SU-DHL-6 (cell line): ENCODE measurements at regions not wholly inside any gene's neighbourhood (a gene's known extent, or its start where the extent isn't known, plus 50 kb on each side); places are given as distances from the start of the nearest gene placed in this dataset.

Source experiments
- H2AFZ ChIP-seq: fragments of 200-600 bp; sonication (generic); 2 replicates; pipeline ENCODE4 v1.6.1; 2014; ENCODE audit warnings: low read depth, mild to moderate bottlenecking, moderate library complexity, mixed read lengths, antibody characterized with exemption, low read length; ENCODE audit not compliant: severe bottlenecking
- H3F3A ChIP-seq: fragments of 200-600 bp; shearing (Covaris generic); 2 replicates; pipeline ENCODE4 v1.6.0; 2016; ENCODE audit warnings: antibody characterized with exemption, mild to moderate bottlenecking; ENCODE audit not compliant: insufficient read depth
- H3K27ac ChIP-seq: fragments of 200-600 bp; sonication (generic); 2 replicates; pipeline ENCODE4 v1.5.1; 2016; ENCODE audit warnings: low read depth, mild to moderate bottlenecking, low read length, moderate library complexity, mixed read lengths
- H3K27me3 ChIP-seq: fragments of 200-600 bp; sonication (generic), shearing (Covaris generic); 2 replicates; pipeline ENCODE4 v1.6.0; 2014; ENCODE audit warnings: mild to moderate bottlenecking, low read length
- H3K36me3 ChIP-seq: fragments of 200-600 bp; sonication (generic); 2 replicates; pipeline ENCODE4 v1.6.1; 2014; ENCODE audit warnings: mild to moderate bottlenecking, low read length, mixed read lengths
- H3K4me2 ChIP-seq: fragments of 300-600, 200-600 bp; shearing (Covaris generic), sonication (generic); 2 replicates; pipeline ENCODE4 v1.6.0; 2014; ENCODE audit warnings: low read length, low read depth, mild to moderate bottlenecking; ENCODE audit not compliant: poor library complexity, severe bottlenecking
- H3K4me3 ChIP-seq: fragments of 200-600 bp; sonication (generic); 2 replicates; pipeline ENCODE4 v1.5.1; 2014; ENCODE audit warnings: antibody characterized with exemption, low read length, mild to moderate bottlenecking, mixed read lengths; ENCODE audit not compliant: insufficient read depth, poor library complexity, severe bottlenecking
- H3K79me2 ChIP-seq: fragments of 200-600 bp; sonication (generic); 2 replicates; pipeline ENCODE4 v1.6.1; 2014; ENCODE audit warnings: mild to moderate bottlenecking, low read length, moderate library complexity; ENCODE audit not compliant: insufficient read depth
- H3K9ac ChIP-seq: fragments of 200-600 bp; sonication (generic); 2 replicates; pipeline ENCODE4 v1.7.0; 2014; ENCODE audit warnings: mild to moderate bottlenecking, low read length
- H3K9me2 ChIP-seq: fragments of 200-600 bp; sonication (generic); replicated peaks from 2 replicates; pipeline ENCODE4 v1.6.1; 2014; ENCODE audit warnings: low read length; ENCODE audit not compliant: insufficient read depth
- H3K9me3 ChIP-seq: fragments of 200-600 bp; sonication (generic); 2 replicates; pipeline ENCODE4 v1.6.1; 2014; ENCODE audit warnings: low read length, mixed read lengths; ENCODE audit not compliant: insufficient read depth
- H4K20me1 ChIP-seq: fragments of 200-600 bp; sonication (generic); 2 replicates; pipeline ENCODE4 v1.6.1; 2014; ENCODE audit warnings: low read depth, mild to moderate bottlenecking, antibody characterized with exemption, low read length, moderate library complexity, mixed read lengths
- CTCF ChIP-seq: fragments of 200-600 bp; sonication (generic); IDR thresholded peaks from one replicate; pipeline ENCODE4 v1.5.1; 2017; ENCODE audit warnings: antibody characterized with exemption, mild to moderate bottlenecking, low read length, moderate library complexity; ENCODE audit not compliant: insufficient read depth, poor library complexity, severe bottlenecking
- EZH2phosphoT487 ChIP-seq: fragments of 200-600 bp; sonication (generic), shearing (Covaris generic); conservative IDR thresholded peaks from 2 replicates; pipeline ENCODE4 v1.6.1; 2018; ENCODE audit warnings: mild to moderate bottlenecking, antibody characterized with exemption, low read length, moderate library complexity, mixed read lengths

DNA sequence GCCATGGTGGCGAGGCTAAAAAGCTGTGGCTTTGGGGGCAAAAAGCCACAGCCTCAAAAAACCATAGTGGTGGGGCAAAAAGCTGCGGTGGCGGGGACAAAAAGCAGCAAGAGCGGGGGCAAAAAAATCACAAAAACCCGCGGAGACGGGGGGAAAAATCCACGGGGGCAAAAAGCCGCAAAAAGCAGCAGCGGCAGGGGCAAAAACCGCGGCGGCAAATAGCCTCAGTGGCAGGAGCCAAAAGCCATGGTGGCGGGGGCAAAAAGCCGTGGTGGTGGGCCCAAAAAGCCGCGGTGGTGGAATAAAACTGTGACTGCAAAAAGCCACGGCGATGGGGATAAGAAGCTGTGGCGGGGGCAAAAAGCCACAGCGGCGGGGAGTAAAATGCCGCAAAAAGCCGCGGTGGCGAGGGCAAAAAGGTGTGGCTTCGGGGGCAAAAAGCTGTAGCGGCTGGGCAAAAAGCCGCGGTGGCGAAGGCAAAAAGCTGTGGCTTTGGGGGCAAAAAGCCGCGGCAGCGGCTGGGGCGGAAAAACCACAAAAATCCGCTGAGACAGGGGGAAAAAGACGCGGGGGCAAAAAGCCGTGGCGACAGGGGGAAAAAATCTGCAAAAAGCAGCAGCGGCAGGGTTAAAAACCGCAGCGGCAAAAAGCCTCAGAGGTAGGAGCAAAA lies 526.6 kb downstream of the ZNF33B start:
- Histone ChIP-seq H2AFZ (no peak overlapping the region), H3K27me3 (no peaks in the 10 kb centered on the region), H3K79me2 (no peaks in the 10 kb centered on the region), H3K9me3 (no peaks in the 10 kb centered on the region), H3K4me3 (no peak overlapping the region), H3K9ac (no peak overlapping the region), H3K4me2 (no peak overlapping the region), H4K20me1 (no peaks in the 10 kb centered on the region), H3K36me3 (no peaks in the 10 kb centered on the region), H3F3A (no peaks in the 10 kb centered on the region), H3K27ac (no peak overlapping the region), H3K9me2 (no peaks in the 10 kb centered on the region)
- no peak for TF ChIP-seq CTCF
- TF ChIP-seq EZH2phosphoT487 = no peak

DNA sequence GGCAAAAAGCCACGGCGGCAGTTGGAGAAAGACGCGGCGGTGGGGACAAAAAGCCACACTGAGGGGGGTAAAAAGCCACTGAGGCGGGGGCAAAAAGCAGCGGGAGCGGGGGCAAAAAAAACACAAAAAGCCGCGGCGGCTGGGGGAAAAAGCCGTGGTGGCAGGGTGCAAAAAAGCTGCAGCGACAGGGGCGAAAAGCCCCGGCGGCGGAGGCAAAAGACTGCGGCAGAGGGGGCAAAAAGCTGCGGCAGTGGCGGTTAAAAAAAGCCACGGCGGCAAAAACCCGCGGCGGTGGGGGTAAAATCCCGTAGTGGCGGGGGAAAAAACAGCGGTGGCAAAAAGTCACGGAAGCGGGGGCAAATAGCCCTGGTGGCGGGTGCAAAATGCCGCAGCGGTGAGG lies 527.3 kb downstream of the ZNF33B start:
- H3K79me2 ChIP-seq = no peaks in the 10 kb centered on the region
- no peaks in the 10 kb centered on the region for H3K27me3 ChIP-seq
- H3K4me2 ChIP-seq = no peak overlapping the region
- no peaks in the 10 kb centered on the region; the same call in 1 of the 2 replicates for H3K9me3 ChIP-seq
- no peak overlapping the region for H3K4me3 ChIP-seq
- H2AFZ ChIP-seq = no peak overlapping the region
- no peaks in the 10 kb centered on the region for H3K36me3 ChIP-seq
- no peak overlapping the region for H3K9ac ChIP-seq
- no peaks in the 10 kb centered on the region for H4K20me1 ChIP-seq
- TF ChIP-seq CTCF (no peak), EZH2phosphoT487 (no peak)
- H3F3A ChIP-seq = no peaks in the 10 kb centered on the region
- H3K9me2 ChIP-seq = no peaks in the 10 kb centered on the region
- H3K27ac ChIP-seq = no peak overlapping the region
